Karpas-422 (cell line): ENCODE measurements at regions not wholly inside any gene's neighbourhood (a gene's known extent, or its start where the extent isn't known, plus 50 kb on each side); places are given as distances from the start of the nearest gene placed in this dataset.
A peak's percentile ranks its signal among the peaks of the same experiment; 100 is the strongest.
"Not testable (repeated sequence)": the region's sequence is repeated elsewhere in the genome, so short reads cannot be mapped to it uniquely, and the experiment has no call there.

Experiments used
- DNase-seq: peaks from one replicate; pipeline ENCODE4 v3.0.0-alpha.2; 2015
- H2AFZ ChIP-seq: fragments of 200-600 bp; sonication (generic); 2 replicates; pipeline ENCODE4 v1.6.1; 2014; ENCODE audit warnings: antibody characterized with exemption, low read length, mixed read lengths
- H3K27ac ChIP-seq: fragments of 200-600 bp; sonication (generic); 2 replicates; pipeline ENCODE4 v1.5.1; 2014; ENCODE audit warnings: mild to moderate bottlenecking, low read length, moderate library complexity
- H3K27me3 ChIP-seq: fragments of 200-600 bp; sonication (generic); 2 replicates; pipeline ENCODE4 v1.6.1; 2014; ENCODE audit warnings: low read length, mixed read lengths
- H3K36me3 ChIP-seq: fragments of 200-600 bp; sonication (generic); 2 replicates; pipeline ENCODE4 v1.6.1; 2014; ENCODE audit warnings: low read length, mixed read lengths; ENCODE audit not compliant: insufficient read depth
- H3K4me1 ChIP-seq: fragments of 200-600 bp; sonication (generic); 2 replicates; pipeline ENCODE4 v1.6.1; 2014; ENCODE audit warnings: mild to moderate bottlenecking, low read length, mixed read lengths
- H3K4me2 ChIP-seq: fragments of 200-600 bp; sonication (generic); 2 replicates; pipeline ENCODE4 v1.6.1; 2014; ENCODE audit warnings: low read length, low read depth, mild to moderate bottlenecking; ENCODE audit not compliant: poor library complexity, severe bottlenecking
- H3K4me3 ChIP-seq: fragments of 200-600 bp; sonication (generic); 2 replicates; pipeline ENCODE4 v1.5.1; 2014; ENCODE audit warnings: mild to moderate bottlenecking, antibody characterized with exemption, low read length, mixed read lengths
- H3K79me2 ChIP-seq: fragments of 200-600 bp; sonication (generic); 2 replicates; pipeline ENCODE4 v1.6.1; 2014; ENCODE audit warnings: mild to moderate bottlenecking, low read length, mixed read lengths
- H3K9ac ChIP-seq: fragments of 200-600 bp; sonication (generic); 2 replicates; pipeline ENCODE4 v1.6.0; 2014; ENCODE audit warnings: low read length
- H3K9me2 ChIP-seq: fragments of 200-600 bp; sonication (generic), shearing (Covaris generic); replicated peaks from 2 replicates; pipeline ENCODE4 v1.6.0; 2014; ENCODE audit warnings: mild to moderate bottlenecking, low read length, moderate library complexity; ENCODE audit not compliant: insufficient read depth
- H3K9me3 ChIP-seq: fragments of 300-700, 200-600 bp; sonication (generic); 2 replicates; pipeline ENCODE4 v1.6.1; 2014; ENCODE audit warnings: low read length, mixed read lengths
- H4K20me1 ChIP-seq: fragments of 200-600 bp; sonication (generic); 2 replicates; pipeline ENCODE4 v1.6.1; 2014; ENCODE audit warnings: mild to moderate bottlenecking, antibody characterized with exemption, low read length, low read depth; ENCODE audit not compliant: insufficient read depth

DNA sequence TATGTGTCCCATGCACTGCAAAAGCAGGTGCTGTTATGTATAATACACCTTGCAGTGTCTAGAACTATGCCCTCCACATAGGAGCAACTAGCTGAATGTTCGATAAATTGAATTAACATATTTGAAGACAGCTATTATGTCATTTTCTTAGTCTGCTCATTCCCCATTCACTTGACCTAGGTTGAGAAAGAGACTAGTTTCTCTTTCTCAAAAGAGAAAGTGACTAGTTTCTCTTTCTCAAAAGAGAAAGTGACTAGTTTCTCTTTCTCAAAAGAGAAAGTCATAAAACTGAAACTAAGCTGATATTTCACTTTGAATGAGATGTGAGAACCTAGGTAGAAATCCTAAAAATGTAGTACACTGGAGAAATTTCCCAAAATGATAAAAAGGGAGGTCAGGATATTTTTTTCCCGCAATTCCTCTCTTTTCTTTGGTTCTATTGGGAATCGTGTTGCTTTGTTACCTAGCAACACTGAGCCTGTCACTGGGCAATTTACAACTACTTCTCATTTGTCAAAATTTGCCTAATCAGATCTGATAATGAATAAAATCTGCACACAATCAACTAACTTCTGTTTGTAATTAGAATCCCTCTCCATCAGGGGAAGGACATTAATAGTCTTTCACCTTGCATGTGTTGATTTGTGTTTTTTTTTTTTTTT is 132.0 kb upstream of the GRIA1 start:
- H3K9ac ChIP-seq, result no peak overlapping the region
- no peak for DNase-seq
- no peaks in the 10 kb centered on the region for H3K9me2 ChIP-seq
- H3K4me2 ChIP-seq, result no peak overlapping the region
- H3K4me1 ChIP-seq, result no peaks in the 10 kb centered on the region
- no peaks in the 10 kb centered on the region for H3K79me2 ChIP-seq
- H3K9me3 ChIP-seq, result no peaks in the 10 kb centered on the region
- H3K27me3 ChIP-seq, result no peaks in the 10 kb centered on the region
- no peak overlapping the region for H3K4me3 ChIP-seq
- H3K36me3 ChIP-seq, result no peaks in the 10 kb centered on the region
- no peak overlapping the region for H2AFZ ChIP-seq
- no peak overlapping the region for H3K27ac ChIP-seq
- no peaks in the 10 kb centered on the region for H4K20me1 ChIP-seq

DNA sequence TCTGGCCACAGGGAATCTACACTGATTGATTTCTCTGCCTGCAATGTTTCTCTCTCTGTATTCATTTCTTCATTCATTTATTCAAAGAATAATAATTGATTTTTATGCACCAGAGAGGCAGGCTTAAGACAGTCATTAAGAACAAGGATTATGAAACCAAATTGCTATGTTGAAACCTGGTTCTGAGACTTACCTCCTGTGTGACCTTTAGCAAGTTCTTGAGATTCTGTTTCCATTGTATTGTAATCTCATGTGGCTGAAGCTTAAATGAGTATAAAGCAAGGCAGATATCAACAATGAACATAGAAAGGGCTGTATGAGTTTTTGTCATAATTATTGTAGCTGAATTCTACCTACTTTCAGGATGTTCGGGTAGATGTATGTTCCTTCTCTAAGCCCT is 129.6 kb upstream of the GRIA1 start:
- Histone ChIP-seq H3K9me3 (no peaks in the 10 kb centered on the region), H3K9me2 (no peaks in the 10 kb centered on the region), H2AFZ (no peak overlapping the region), H3K4me2 (no peak overlapping the region), H3K27me3 (no peaks in the 10 kb centered on the region), H3K36me3 (no peaks in the 10 kb centered on the region), H3K9ac (no peak overlapping the region), H4K20me1 (no peaks in the 10 kb centered on the region), H3K79me2 (no peaks in the 10 kb centered on the region), H3K4me1 (peaks cover 3% of the 10 kb centered on the region), H3K4me3 (no peak overlapping the region), H3K27ac (no peak overlapping the region)
- DNase-seq, result no peak

GRCh38 chr5:153361735-153362409 is 128.6 kb upstream of the GRIA1 start:
- H3K4me2 ChIP-seq, result no peak overlapping the region
- DNase-seq, result no peak
- no peak overlapping the region for H3K9ac ChIP-seq
- no peaks in the 10 kb centered on the region for H3K9me2 ChIP-seq
- H3K36me3 ChIP-seq, result no peaks in the 10 kb centered on the region
- no peaks in the 10 kb centered on the region for H3K9me3 ChIP-seq
- H3K27ac ChIP-seq, result no peak overlapping the region
- H2AFZ ChIP-seq, result no peak overlapping the region
- H3K4me1 ChIP-seq, result peaks cover 8% of the 10 kb centered on the region
- no peaks in the 10 kb centered on the region for H4K20me1 ChIP-seq
- H3K27me3 ChIP-seq, result no peaks in the 10 kb centered on the region
- H3K4me3 ChIP-seq, result no peak overlapping the region
- H3K79me2 ChIP-seq, result no peaks in the 10 kb centered on the region

DNA sequence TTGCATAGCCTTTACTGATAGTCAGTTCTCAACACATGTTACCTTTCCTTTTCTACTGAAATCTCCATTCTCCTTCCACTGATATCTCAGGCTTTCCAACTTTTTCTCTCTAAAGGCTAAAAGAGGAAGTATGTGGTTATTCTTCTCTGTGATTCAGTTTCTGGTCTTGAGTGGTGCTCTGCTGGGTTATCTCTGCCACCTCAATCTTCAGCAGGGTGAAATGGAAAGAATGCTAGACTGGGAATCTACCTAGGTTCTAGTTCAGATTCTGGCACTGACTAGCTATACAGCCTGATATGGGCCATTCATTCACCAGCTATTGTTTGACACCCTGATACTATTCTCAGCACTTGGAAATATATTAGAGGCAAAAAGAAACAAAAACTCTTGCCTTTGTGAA is 124.9 kb upstream of the GRIA1 start:
- Histone ChIP-seq H3K9me2 (no peaks in the 10 kb centered on the region), H3K27me3 (no peaks in the 10 kb centered on the region), H3K9me3 (no peaks in the 10 kb centered on the region), H3K36me3 (no peaks in the 10 kb centered on the region), H3K4me2 (no peak overlapping the region), H3K79me2 (no peaks in the 10 kb centered on the region), H4K20me1 (no peaks in the 10 kb centered on the region), H2AFZ (no peak overlapping the region), H3K4me3 (no peak overlapping the region), H3K27ac (no peak overlapping the region), H3K9ac (no peak overlapping the region), H3K4me1 (peaks cover 8% of the 10 kb centered on the region)
- DNase-seq, result peak; percentile 40

- no peak overlapping the region for H3K27ac ChIP-seq
- DNase-seq, result no peak
- no peak overlapping the region for H3K9ac ChIP-seq
- H3K4me1 ChIP-seq, result peaks cover 8% of the 10 kb centered on the region
- no peaks in the 10 kb centered on the region for H3K9me3 ChIP-seq
- H3K36me3 ChIP-seq, result no peaks in the 10 kb centered on the region
- H3K79me2 ChIP-seq, result no peaks in the 10 kb centered on the region
- no peak overlapping the region for H3K4me2 ChIP-seq
- H3K4me3 ChIP-seq, result no peak overlapping the region
- no peaks in the 10 kb centered on the region for H4K20me1 ChIP-seq
- H3K27me3 ChIP-seq, result no peaks in the 10 kb centered on the region
- no peaks in the 10 kb centered on the region for H3K9me2 ChIP-seq
- no peak overlapping the region for H2AFZ ChIP-seq
Observed at GRCh38 chr5:153367466-153367865, 123.0 kb upstream of the GRIA1 start.

- Histone ChIP-seq H2AFZ (no peak overlapping the region), H3K27me3 (no peaks in the 10 kb centered on the region), H3K9me3 (no peaks in the 10 kb centered on the region), H3K9me2 (no peaks in the 10 kb centered on the region), H3K9ac (no peak overlapping the region), H3K4me1 (no peaks in the 10 kb centered on the region), H3K27ac (no peak overlapping the region), H3K4me3 (no peak overlapping the region), H3K79me2 (no peaks in the 10 kb centered on the region), H3K4me2 (no peak overlapping the region), H4K20me1 (no peaks in the 10 kb centered on the region), H3K36me3 (no peaks in the 10 kb centered on the region)
- DNase-seq, result no peak
Observed at GRCh38 chr5:153372425-153373129, 117.9 kb upstream of the GRIA1 start.

DNA sequence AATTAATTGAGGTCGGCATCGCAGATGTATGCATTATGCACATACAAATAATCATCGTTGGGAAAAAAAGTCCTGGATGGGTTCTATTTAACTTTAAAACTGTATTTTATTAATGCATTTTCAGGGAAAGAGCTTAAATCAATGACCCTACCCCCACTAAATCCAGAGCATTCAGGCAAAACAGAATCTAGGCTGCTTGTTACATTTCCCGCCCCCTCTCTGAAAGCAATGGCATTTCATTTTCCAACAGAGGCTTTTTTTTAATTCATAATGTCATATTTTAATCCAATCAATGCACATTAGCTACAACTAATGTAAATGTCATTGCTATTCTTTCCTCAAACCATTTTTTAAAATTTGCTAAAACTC is 117.4 kb upstream of the GRIA1 start:
- Histone ChIP-seq H3K9ac (no peak overlapping the region), H3K36me3 (no peaks in the 10 kb centered on the region), H3K4me3 (no peak overlapping the region), H3K79me2 (no peaks in the 10 kb centered on the region), H3K27ac (no peak overlapping the region), H3K9me2 (no peaks in the 10 kb centered on the region), H3K4me1 (no peaks in the 10 kb centered on the region), H3K4me2 (no peak overlapping the region), H3K27me3 (no peaks in the 10 kb centered on the region), H3K9me3 (no peaks in the 10 kb centered on the region), H4K20me1 (no peaks in the 10 kb centered on the region), H2AFZ (no peak overlapping the region)
- no peak for DNase-seq

DNA sequence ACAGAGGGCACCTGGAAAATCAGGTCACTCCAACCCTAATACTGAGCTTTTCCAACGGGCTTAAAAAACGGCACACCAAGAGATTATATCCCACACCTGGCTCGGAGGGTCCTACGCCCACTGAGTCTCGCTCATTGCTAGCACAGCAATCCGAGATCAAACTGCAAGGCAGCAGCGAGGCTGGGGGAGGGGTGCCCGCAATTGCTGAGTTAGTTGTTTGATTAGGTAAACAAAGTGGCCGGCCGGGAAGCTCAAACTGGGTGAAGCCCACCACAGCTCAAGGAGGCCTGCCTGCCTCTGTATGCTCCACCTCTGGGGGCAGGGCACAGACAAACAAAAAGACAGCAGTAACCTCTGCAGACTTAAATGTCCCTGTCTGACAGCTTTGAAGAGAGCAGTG is 108.8 kb upstream of the GRIA1 start:
- H3K79me2 ChIP-seq, H3K36me3 ChIP-seq, H3K9me3 ChIP-seq, H3K9ac ChIP-seq, H3K9me2 ChIP-seq, H3K4me1 ChIP-seq, H4K20me1 ChIP-seq, DNase-seq, H3K27me3 ChIP-seq, H2AFZ ChIP-seq, H3K4me3 ChIP-seq, H3K27ac ChIP-seq, H3K4me2 ChIP-seq: not testable (repeated sequence)
